Body of pancreas (tissue), 4 donors: ENCODE measurements at regions not wholly inside any gene's neighbourhood (a gene's known extent, or its start where the extent isn't known, plus 50 kb on each side); places are given as distances from the start of the nearest gene placed in this dataset.

Source experiments
- ATAC-seq: fragments of 150-250 bp; one replicate; pipeline ENCODE4 v1.9.1; 2016
- DNase-seq, 4 donors: peaks; one replicate each; pipeline ENCODE4 v3.0.0-alpha.2; 2019
- H3K27ac ChIP-seq, 4 donors: fragments of 200-600 bp; sonication (generic); 1 replicate in 3 of 4; 2 replicates in 1 of 4; pipeline versions ENCODE4 v1.5.1 to v1.6.1; 2016 to 2019; ENCODE audit warnings: mild to moderate bottlenecking in 1 of 4, mixed read lengths in 1 of 4, moderate library complexity in 1 of 4
- H3K27me3 ChIP-seq, 2 donors: fragments of 200-600 bp; sonication (generic); one replicate each; pipeline ENCODE4 v1.6.0; 2016; ENCODE audit warnings: mild to moderate bottlenecking in 1 of 2
- H3K36me3 ChIP-seq, 2 donors: fragments of 200-600 bp; sonication (generic); replicated peaks in 1 of 2; 2 replicates each; pipeline ENCODE4 v1.5.1; 2016; ENCODE audit warnings: low read depth in 2 of 2; ENCODE audit not compliant: insufficient read depth in 1 of 2
- H3K4me1 ChIP-seq: fragments of 200-600 bp; sonication (generic); one replicate; pipeline ENCODE4 v1.6.0; 2016
- H3K4me3 ChIP-seq, 2 donors: fragments of 200-600 bp; sonication (generic); 1 replicate in 1 of 2; 2 replicates in 1 of 2; pipeline ENCODE4 v1.5.1; 2016 to 2019
- H3K9me3 ChIP-seq, 3 donors: fragments of 200-600 bp; sonication (generic); 1 replicate in 2 of 3; 2 replicates in 1 of 3; pipeline ENCODE4 v1.5.1; 2016
- CTCF ChIP-seq, 7 experiments: fragments of 450-650 bp in 4 of 7; fragments of 200-600 bp in 3 of 7; sonication (generic) in 3 of 7; IDR thresholded peaks; one replicate each; pipeline ENCODE4 v1.5.1; 2016 to 2019; ENCODE audit warnings: antibody characterized with exemption in 7 of 7
- POLR2A ChIP-seq, 3 donors: fragments of 450-650 bp; IDR thresholded peaks; one replicate each; pipeline ENCODE4 v1.6.1; 2016; ENCODE audit warnings: antibody characterized with exemption in 3 of 3, mild to moderate bottlenecking in 2 of 3
- WGBS, 2 donors: methylation state at CpG; one replicate each; pipeline ENCODE4 v1.1.5; 2017; 5-methylcytosine and 5-hydroxymethylcytosine counted together
- intact Hi-C: fragments of 100-400 bp; cut with DNase I; formaldehyde crosslinking; loops from one replicate; pipeline ENCODE4 v1.15.1; 2023

- Histone ChIP-seq H3K9me3 (no peaks in the 10 kb centered on the region), H3K4me1 (peaks cover 27% of the 10 kb centered on the region), H3K4me3 (no peak overlapping the region), H3K27me3 (no peaks in the 10 kb centered on the region), H3K36me3 (no peaks in the 10 kb centered on the region), H3K27ac (no peak overlapping the region)
- peak in 1 of 4 donors; percentile 1 for DNase-seq
- no peak for ATAC-seq
- intact Hi-C loops: no loop called here
- no peak for TF ChIP-seq POLR2A (IDR thresholded peaks at IDR 0.05)
- TF ChIP-seq CTCF (IDR thresholded peaks at IDR 0.05): no peak
- WGBS, 2 donors: 67 to 69% methylated on average over 3 to 5 of the region's 5 CpGs
Observed at GRCh38 chr1:4079815-4080214, 179.7 kb upstream of the C1orf174 start.

DNA sequence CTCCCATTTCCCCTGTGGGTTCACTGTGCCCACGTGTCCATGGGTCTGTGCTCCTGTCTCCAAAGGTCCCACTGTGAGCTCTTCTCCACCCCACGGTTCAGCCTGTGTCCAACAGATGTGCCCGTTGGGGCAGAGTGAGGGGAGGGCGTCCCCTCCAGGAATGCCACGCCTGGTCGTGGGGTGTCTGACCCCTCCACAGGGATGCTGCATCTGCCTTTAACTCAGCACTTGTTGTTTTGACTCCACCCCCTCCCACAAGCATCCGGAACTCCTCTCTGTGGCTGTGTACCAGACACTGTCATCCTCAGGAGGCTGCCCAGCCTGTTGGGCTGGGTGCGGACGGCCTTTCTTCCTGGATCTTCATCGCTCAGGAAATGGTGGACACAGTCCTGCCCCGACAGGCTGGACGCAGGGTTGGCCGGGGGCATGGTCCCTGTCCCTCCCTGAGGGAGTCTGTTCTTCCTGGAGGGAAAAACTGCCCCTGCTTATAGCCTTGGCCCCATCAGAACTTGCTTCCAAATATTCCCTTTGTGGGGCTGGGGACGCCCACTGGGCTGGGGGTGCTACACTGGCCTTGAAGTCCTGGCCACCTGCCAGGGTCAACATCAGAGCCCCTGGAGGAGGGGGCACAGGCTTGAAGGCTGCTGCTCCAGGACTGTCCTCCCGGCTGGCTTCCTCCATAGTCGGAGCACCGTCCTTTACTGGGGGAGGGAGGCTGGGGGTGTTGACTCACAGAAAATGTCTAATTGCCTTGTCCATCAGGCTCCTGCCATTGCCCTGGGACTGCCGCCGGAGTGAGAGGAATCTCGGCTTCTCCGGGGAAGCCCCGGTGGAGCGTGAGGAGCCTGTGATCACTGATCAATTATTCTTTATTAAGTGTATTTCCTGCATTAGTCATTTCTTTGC lies 182.0 kb upstream of the C1orf174 start:
- H3K36me3 ChIP-seq: no peaks in the 10 kb centered on the region
- 30 to 43% methylated on average over 14 to 23 of the region's 23 CpGs for WGBS, 2 donors
- TF ChIP-seq POLR2A (IDR thresholded peaks at IDR 0.05) (no peak), CTCF (IDR thresholded peaks at IDR 0.05) (no peak)
- H3K9me3 ChIP-seq: no peaks in the 10 kb centered on the region
- H3K27me3 ChIP-seq: no peaks in the 10 kb centered on the region
- H3K27ac ChIP-seq: no peak overlapping the region
- DNase-seq (no peak), ATAC-seq (no peak)
- intact Hi-C loops: no loop called here
- H3K4me3 ChIP-seq: no peak overlapping the region
- H3K4me1 ChIP-seq: peaks cover 27% of the 10 kb centered on the region

- no peak for TF ChIP-seq POLR2A (IDR thresholded peaks at IDR 0.05)
- no peak for TF ChIP-seq CTCF (IDR thresholded peaks at IDR 0.05)
- no peak overlapping the region for H3K27ac ChIP-seq
- WGBS, 2 donors: 21 to 46% methylated on average over 11 to 18 of the region's 18 CpGs
- no peaks in the 10 kb centered on the region for H3K9me3 ChIP-seq
- intact Hi-C loops: no loop called here
- H3K4me1 ChIP-seq: peaks cover 27% of the 10 kb centered on the region
- no peak overlapping the region for H3K4me3 ChIP-seq
- no peaks in the 10 kb centered on the region for H3K27me3 ChIP-seq
- ATAC-seq (peak; percentile 15), DNase-seq (no peak)
- H3K36me3 ChIP-seq: no peaks in the 10 kb centered on the region
Observed at GRCh38 chr1:4083231-4084047, 183.4 kb upstream of the C1orf174 start.

DNA sequence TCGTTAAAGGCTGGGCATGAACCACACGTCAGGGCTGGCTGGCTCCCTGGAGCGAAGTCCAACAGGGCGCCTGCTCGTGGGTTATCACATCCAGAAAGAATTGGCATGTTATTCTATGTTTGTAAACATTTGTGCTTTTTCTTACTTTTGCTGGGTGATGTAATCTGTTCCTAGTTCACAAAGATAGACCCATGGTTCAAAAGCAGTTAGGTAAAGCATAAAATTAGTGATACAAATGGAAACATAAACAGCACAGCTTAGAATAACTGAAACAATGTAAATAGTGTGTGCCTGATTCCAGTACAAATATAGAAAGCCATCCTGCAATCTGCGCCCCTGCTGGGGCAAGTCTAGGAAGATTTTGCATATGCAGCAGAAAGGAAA lies 184.0 kb upstream of the C1orf174 start:
- ATAC-seq (peak; percentile 40), DNase-seq (peak in 3 of 4 donors; percentile 25 to 51 (median 31))
- intact Hi-C loops: no loop called here
- TF ChIP-seq CTCF (IDR thresholded peaks at IDR 0.05): no peak
- no peak for TF ChIP-seq POLR2A (IDR thresholded peaks at IDR 0.05)
- Histone ChIP-seq H3K4me1 (peaks cover 27% of the 10 kb centered on the region), H3K4me3 (no peak overlapping the region), H3K27ac (no peak overlapping the region), H3K36me3 (no peaks in the 10 kb centered on the region), H3K27me3 (no peaks in the 10 kb centered on the region), H3K9me3 (no peaks in the 10 kb centered on the region)
- WGBS, 2 donors: 13 to 26% methylated on average over 6 of the region's 6 CpGs
